Activated B cell treated with CpG ODN at 0.5 μM for 24 hours (primary cell): ENCODE measurements at regions not wholly inside any gene's neighbourhood (a gene's known extent, or its start where the extent isn't known, plus 50 kb on each side); places are given as distances from the start of the nearest gene placed in this dataset.

Experiments
- ATAC-seq: fragments of 200-7000 bp; cut with Tn5 transposase; one replicate; pipeline ENCODE4 v1.10.0; 2021; ENCODE audit warnings: low read depth, mild to moderate bottlenecking, moderate library complexity
- CTCF ChIA-PET: fragments of 350-600 bp; sonication (Branson Sonifier 250); formaldehyde crosslinking; loops from one replicate; lab custom pipeline; 2021; ENCODE audit warnings: antibody characterized with exemption; lab: Charles Lee
- POLR2A ChIA-PET: fragments of 350-600 bp; sonication (Branson Sonifier 250); formaldehyde crosslinking; loops from one replicate; lab custom pipeline; 2021; ENCODE audit warnings: antibody characterized with exemption; lab: Charles Lee
- DNase-seq: peaks from one replicate; pipeline ENCODE4 v3.0.0; 2022
- H3K27ac Mint-ChIP-seq: one replicate; pipeline ENCODE4 v1.8.0; 2020; ENCODE audit warnings: mixed read lengths
- H3K27me3 Mint-ChIP-seq: one replicate; pipeline ENCODE4 v1.8.0; 2021; ENCODE audit warnings: mixed read lengths
- H3K36me3 Mint-ChIP-seq: one replicate; pipeline ENCODE4 v1.8.0; 2021; ENCODE audit warnings: low read depth, mixed read lengths
- H3K4me1 Mint-ChIP-seq: one replicate; pipeline ENCODE4 v1.8.0; 2021; ENCODE audit warnings: mixed read lengths
- H3K4me3 Mint-ChIP-seq: one replicate; pipeline ENCODE4 v1.8.0; 2020; ENCODE audit warnings: mild to moderate bottlenecking, mixed read lengths
- H3K9me3 Mint-ChIP-seq: one replicate; pipeline ENCODE4 v1.8.0; 2020; ENCODE audit warnings: mixed read lengths
- CTCF ChIP-seq: fragments of 200-600 bp; IDR thresholded peaks from one replicate; pipeline ENCODE4 v1.8.0; 2022; ENCODE audit warnings: antibody characterized with exemption, mild to moderate bottlenecking
- intact Hi-C: fragments of 100-400 bp; cut with micrococcal nuclease; formaldehyde crosslinking; loops from one replicate; pipeline ENCODE4 v1.15.1; 2024

- no peak overlapping the region for H3K27ac Mint-ChIP-seq
- POLR2A ChIA-PET: interaction anchor here (0.7 kb wide), 1 partner anchor 24 kb away, joined by 4 read pairs; no protein-coding TSS in a partner anchor
- no peaks in the 10 kb centered on the region for H3K36me3 Mint-ChIP-seq
- H3K27me3 Mint-ChIP-seq: no peaks in the 10 kb centered on the region
- H3K4me1 Mint-ChIP-seq: no peaks in the 10 kb centered on the region
- ATAC-seq (no peak), DNase-seq (no peak)
- CTCF ChIA-PET: no interaction called here
- H3K4me3 Mint-ChIP-seq: no peak overlapping the region
- H3K9me3 Mint-ChIP-seq: no peaks in the 10 kb centered on the region
- no peak for TF ChIP-seq CTCF
- intact Hi-C loops: no loop called here
Measured at GRCh38 chr12:93273834-93274564, 103.7 kb upstream of the NUDT4 start.

- intact Hi-C loops: no loop called here
- ChIA-PET CTCF (no interaction called here), POLR2A (no interaction called here)
- TF ChIP-seq CTCF: no peak
- no peaks in the 10 kb centered on the region for H3K4me1 Mint-ChIP-seq
- no peak for ATAC-seq
- H3K36me3 Mint-ChIP-seq: no peaks in the 10 kb centered on the region
- no peaks in the 10 kb centered on the region for H3K27me3 Mint-ChIP-seq
- H3K27ac Mint-ChIP-seq: no peak overlapping the region
- H3K4me3 Mint-ChIP-seq: no peak overlapping the region
- H3K9me3 Mint-ChIP-seq: no peaks in the 10 kb centered on the region
- no peak for DNase-seq
Measured at GRCh38 chr12:93274937-93275336, 102.8 kb upstream of the NUDT4 start.

GRCh38 chr12:93275589-93275988 lies 102.1 kb upstream of the NUDT4 start:
- intact Hi-C loops: no loop called here
- H3K27ac Mint-ChIP-seq: no peak overlapping the region
- H3K4me1 Mint-ChIP-seq: no peaks in the 10 kb centered on the region
- no peaks in the 10 kb centered on the region for H3K27me3 Mint-ChIP-seq
- H3K36me3 Mint-ChIP-seq: no peaks in the 10 kb centered on the region
- H3K4me3 Mint-ChIP-seq: no peak overlapping the region
- ChIA-PET POLR2A (no interaction called here), CTCF (no interaction called here)
- TF ChIP-seq CTCF: no peak
- ATAC-seq (no peak), DNase-seq (no peak)
- H3K9me3 Mint-ChIP-seq: no peaks in the 10 kb centered on the region

DNA sequence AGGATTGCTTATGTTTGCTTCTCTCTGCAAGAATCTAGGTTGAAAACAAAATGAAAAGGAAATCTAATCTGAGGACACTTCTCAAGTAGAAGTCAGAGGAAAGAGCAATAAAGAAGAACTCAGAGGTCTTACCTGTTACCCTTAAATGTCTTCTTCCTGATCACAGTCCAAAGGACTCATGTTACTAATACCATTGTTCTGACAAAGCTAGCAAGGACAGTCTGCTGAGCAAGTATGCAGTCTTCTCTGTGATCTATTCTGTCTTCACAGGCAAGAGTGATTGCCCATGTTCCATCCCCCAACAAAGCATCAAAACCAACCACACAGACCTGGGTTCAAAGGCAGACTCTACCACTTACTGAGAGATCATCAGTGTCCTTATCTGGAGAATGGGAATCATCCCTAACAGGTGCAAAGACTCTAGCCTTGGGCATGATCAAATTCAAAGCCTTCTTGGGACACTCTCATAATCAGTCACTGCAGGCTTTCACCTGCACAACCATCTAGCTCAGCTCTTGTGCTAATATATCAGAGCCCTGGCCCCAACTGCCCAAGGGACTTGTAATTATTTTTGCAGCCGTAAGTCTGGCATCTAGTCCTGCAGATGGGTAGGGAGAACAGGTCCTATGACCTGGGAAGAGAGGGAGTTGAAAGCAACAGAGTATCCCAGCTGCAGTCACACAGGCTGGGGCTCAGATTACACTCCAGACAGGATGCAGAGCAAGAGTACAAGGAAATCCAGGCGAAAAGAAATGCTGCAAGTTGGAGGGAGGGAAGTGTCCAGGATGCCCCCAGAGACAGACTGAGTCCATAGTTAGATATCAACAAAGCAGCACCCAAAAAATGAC lies 97.9 kb upstream of the NUDT4 start:
- Mint-ChIP-seq H3K27me3 (no peaks in the 10 kb centered on the region), H3K4me3 (no peak overlapping the region), H3K9me3 (no peaks in the 10 kb centered on the region), H3K36me3 (no peaks in the 10 kb centered on the region), H3K27ac (no peak overlapping the region), H3K4me1 (no peaks in the 10 kb centered on the region)
- intact Hi-C loops: loop anchor here (2.0 kb wide), 1 partner anchor 17 kb away; no protein-coding TSS in a partner anchor
- ATAC-seq (no peak), DNase-seq (no peak)
- CTCF ChIA-PET: no interaction called here
- POLR2A ChIA-PET: no interaction called here
- no peak for TF ChIP-seq CTCF

- Mint-ChIP-seq H3K27me3 (no peaks in the 10 kb centered on the region), H3K9me3 (no peaks in the 10 kb centered on the region), H3K4me3 (no peak overlapping the region), H3K4me1 (no peaks in the 10 kb centered on the region), H3K36me3 (no peaks in the 10 kb centered on the region), H3K27ac (no peak overlapping the region)
- intact Hi-C loops: no loop called here
- ChIA-PET POLR2A (no interaction called here), CTCF (no interaction called here)
- no peak for DNase-seq
- no peak for ATAC-seq
- TF ChIP-seq CTCF: no peak
Measured at GRCh38 chr12:93287149-93287548, 90.6 kb upstream of the NUDT4 start.
